Endothelial cell of umbilical vein (primary cell): ENCODE measurements at regions not wholly inside any gene's neighbourhood (a gene's known extent, or its start where the extent isn't known, plus 50 kb on each side); places are given as distances from the start of the nearest gene placed in this dataset.

ENCODE experiments used
- BruUV-seq: library from RNA; stranded (reverse); fragments of 400-500 nt; replicated peaks from 2 replicates; lab custom pipeline; 2021; lab: Mats Ljungman, UMichigan
- CTCF ChIA-PET: fragments of 300-600, 350-600 bp; sonication (Branson Sonifier 250); formaldehyde crosslinking; loops from one replicate; lab custom pipeline; 2021; ENCODE audit warnings: antibody characterized with exemption, inconsistent platforms; lab: Charles Lee
- POLR2A ChIA-PET: fragments of 300-600, 350-600 bp; sonication (Branson Sonifier 250); formaldehyde crosslinking; loops from one replicate; lab custom pipeline; 2021; ENCODE audit warnings: antibody characterized with exemption, inconsistent platforms; lab: Charles Lee
- DNase-seq: peaks from one replicate; pipeline ENCODE4 v3.0.0-alpha.2; 2011; ENCODE audit warnings: low read depth, low spot score
- FAIRE-seq: peaks from 2 replicates; lab custom pipeline; 2011; peaks lifted over from hg19 to GRCh38; lab: Jason Lieb, UNC
- H2AFZ ChIP-seq: 2 replicates; pipeline ENCODE4 v1.6.0; 2012; ENCODE audit warnings: low read depth, low read length, control low read depth, inconsistent platforms
- H3K27ac ChIP-seq: 2 replicates; pipeline ENCODE4 v1.5.1; 2011; ENCODE audit warnings: low read depth, mild to moderate bottlenecking, control low read depth, low read length, moderate library complexity; ENCODE audit not compliant: insufficient read depth
- H3K27me3 ChIP-seq, 2 experiments: 2 replicates each; pipeline versions ENCODE4 v1.6.0 to v1.6.1; 2011; ENCODE audit warnings: low read length in 2 of 2, mixed read lengths in 1 of 2; ENCODE audit not compliant: control insufficient read depth in 2 of 2, insufficient read depth in 2 of 2
- H3K36me3 ChIP-seq, 2 experiments: 2 replicates in 1 of 2; 3 replicates in 1 of 2; pipeline ENCODE4 v1.5.1; 2011; ENCODE audit warnings: low read length in 2 of 2, mild to moderate bottlenecking in 1 of 2, moderate library complexity in 1 of 2; ENCODE audit not compliant: control insufficient read depth in 2 of 2, insufficient read depth in 2 of 2; ENCODE audit errors: extremely low read depth in 1 of 2
- H3K4me1 ChIP-seq: 3 replicates; pipeline ENCODE4 v1.5.1; 2011; ENCODE audit warnings: mild to moderate bottlenecking, low read length; ENCODE audit not compliant: control insufficient read depth, insufficient read depth; ENCODE audit errors: extremely low read depth
- H3K4me2 ChIP-seq: 2 replicates; pipeline ENCODE4 v1.6.1; 2011; ENCODE audit warnings: low read length, control low read depth, mixed read lengths; ENCODE audit not compliant: insufficient read depth
- H3K4me3 ChIP-seq, 3 experiments: fragments of 200-600 bp in 1 of 3; sonication (generic), shearing (Covaris generic) in 1 of 3; replicated peaks in 1 of 3; 2 replicates each; pipeline ENCODE4 v1.5.1; 2011 to 2016; ENCODE audit warnings: control low read depth in 3 of 3, low read length in 3 of 3, mild to moderate bottlenecking in 2 of 3, inconsistent platforms in 1 of 3, low read depth in 1 of 3, moderate library complexity in 1 of 3; ENCODE audit not compliant: insufficient read depth in 1 of 3
- H3K79me2 ChIP-seq: 2 replicates; pipeline ENCODE4 v1.6.0; 2012; ENCODE audit warnings: low read length, inconsistent platforms; ENCODE audit not compliant: control insufficient read depth, insufficient read depth
- H3K9ac ChIP-seq: replicated peaks from 2 replicates; pipeline ENCODE3; 2011; ENCODE audit warnings: low read length, control low read depth; ENCODE audit not compliant: insufficient read depth; ENCODE audit errors: extremely low read depth
- H3K9me1 ChIP-seq: replicated peaks from 3 replicates; pipeline ENCODE4 v1.6.0; 2011; ENCODE audit warnings: mild to moderate bottlenecking, low read length; ENCODE audit not compliant: control insufficient read depth, insufficient read depth; ENCODE audit errors: extremely low read depth
- H3K9me3 ChIP-seq: replicated peaks from 2 replicates; pipeline ENCODE4 v1.5.1; 2012; ENCODE audit warnings: low read length, inconsistent platforms; ENCODE audit not compliant: control insufficient read depth, insufficient read depth
- H4K20me1 ChIP-seq: replicated peaks from 2 replicates; pipeline ENCODE3; 2011; ENCODE audit warnings: mild to moderate bottlenecking, low read length; ENCODE audit not compliant: control insufficient read depth, insufficient read depth; ENCODE audit errors: extremely low read depth
- CTCF ChIP-seq, 2 donors: IDR thresholded peaks; 1 replicate in 1 of 2; 2 replicates in 1 of 2; pipeline ENCODE4 v1.5.1; 2011; ENCODE audit warnings: low read length in 2 of 2, mild to moderate bottlenecking in 2 of 2, moderate library complexity in 2 of 2, control low read depth in 1 of 2, inconsistent platforms in 1 of 2, low read depth in 1 of 2; ENCODE audit not compliant: insufficient read depth in 1 of 2; ENCODE audit errors: extremely low read depth in 1 of 2
- EZH2 ChIP-seq: IDR thresholded peaks from 2 replicates; pipeline ENCODE4 v1.6.1; 2012; ENCODE audit warnings: borderline replicate concordance, low read depth, mild to moderate bottlenecking, moderate library complexity, low read length, inconsistent platforms; ENCODE audit not compliant: severe bottlenecking
- FOS ChIP-seq: IDR thresholded peaks from 2 replicates; pipeline ENCODE4 v1.6.1; 2011; ENCODE audit warnings: mild to moderate bottlenecking, low read length, moderate library complexity, borderline replicate concordance; ENCODE audit not compliant: insufficient read depth
- GATA2 ChIP-seq: IDR thresholded peaks from 2 replicates; pipeline ENCODE4 v1.7.0; 2011; ENCODE audit warnings: low read depth, mild to moderate bottlenecking, moderate library complexity, mixed read lengths, low read length; ENCODE audit not compliant: insufficient read length, insufficient read depth
- JUN ChIP-seq: IDR thresholded peaks from 2 replicates; pipeline ENCODE4 v1.6.1; 2011; ENCODE audit warnings: borderline replicate concordance, low read depth; ENCODE audit not compliant: insufficient read length, insufficient read depth
- MAX ChIP-seq: IDR thresholded peaks from 2 replicates; pipeline ENCODE4 v1.6.1; 2011; ENCODE audit not compliant: insufficient read depth, insufficient read length
- MYC ChIP-seq: IDR thresholded peaks from one replicate; pipeline ENCODE4 v1.6.1; 2011; ENCODE audit warnings: mild to moderate bottlenecking, low read depth, low read length
- POLR2A ChIP-seq: IDR thresholded peaks from 2 replicates; pipeline ENCODE4 v1.6.1; 2012; ENCODE audit warnings: low read depth, mild to moderate bottlenecking, control low read depth, low read length
- POLR2AphosphoS5 ChIP-seq: IDR thresholded peaks from 2 replicates; pipeline ENCODE4 v1.6.1; 2012; ENCODE audit warnings: low read depth, mild to moderate bottlenecking, control low read depth, low read length, moderate library complexity; ENCODE audit not compliant: insufficient read depth
- dilution Hi-C: fragments of 300-500 bp; cut with MboI; formaldehyde crosslinking; loops from one replicate; pipeline ENCODE4 v1.15.0; 2019; ENCODE audit warnings: low sequenced_read_pairs; ENCODE audit not compliant: extremely low pct_ligation_motif_present
- intact Hi-C: fragments of 100-400 bp; cut with micrococcal nuclease; formaldehyde crosslinking; loops from one replicate; pipeline ENCODE4 v1.10.0; 2022

- H4K20me1 ChIP-seq = no peaks in the 10 kb centered on the region
- no peaks in the 10 kb centered on the region for H3K79me2 ChIP-seq
- H3K27ac ChIP-seq = no peak overlapping the region
- no peaks in the 10 kb centered on the region for H3K4me1 ChIP-seq
- no peak for TF ChIP-seq POLR2A
- no peak for TF ChIP-seq GATA2
- TF ChIP-seq MAX = no peak
- TF ChIP-seq CTCF (IDR thresholded peaks at IDR 0.05; ENCODE audit: extremely low read depth in 1 of 2, insufficient read depth in 1 of 2, low read depth in 1 of 2, low read length in 2 of 2) = no peak
- no peak for TF ChIP-seq FOS
- TF ChIP-seq POLR2AphosphoS5 = no peak
- TF ChIP-seq EZH2 = no peak
- no peak for TF ChIP-seq JUN
- no peak for TF ChIP-seq MYC
- H3K9me3 ChIP-seq = peaks cover 17% of the 10 kb centered on the region
- intact Hi-C loops (no loop called here), dilution Hi-C loops (no loop called here)
- ChIA-PET CTCF (no interaction called here), POLR2A (no interaction called here)
- H3K9me1 ChIP-seq = no peaks in the 10 kb centered on the region
- H3K27me3 ChIP-seq = no peaks in the 10 kb centered on the region
- DNase-seq = no peak
- no peak overlapping the region for H3K9ac ChIP-seq
- FAIRE-seq = no peak
- H3K4me2 ChIP-seq = no peak overlapping the region
- H3K36me3 ChIP-seq = no peaks in the 10 kb centered on the region
- no peak overlapping the region for H2AFZ ChIP-seq
- BruUV-seq = no TSS peak
- H3K4me3 ChIP-seq = no peak overlapping the region
Measured at GRCh38 chr22:49368976-49369725, 458.5 kb downstream of the BRD1 start.
